CD4-positive, alpha-beta T cell (primary cell): ENCODE measurements at regions not wholly inside any gene's neighbourhood (a gene's known extent, or its start where the extent isn't known, plus 50 kb on each side); places are given as distances from the start of the nearest gene placed in this dataset.

ENCODE experiments used
- ATAC-seq: fragments of 200-7000 bp; cut with Tn5 transposase; one replicate; pipeline ENCODE4 v1.10.0; 2022; ENCODE audit warnings: mild to moderate bottlenecking; ENCODE audit not compliant: poor library complexity
- CTCF ChIA-PET: fragments of 350-600 bp; sonication (Branson Sonifier 250); formaldehyde crosslinking; loops from one replicate; lab custom pipeline; 2021; ENCODE audit warnings: antibody characterized with exemption, inconsistent platforms; lab: Charles Lee
- POLR2A ChIA-PET: fragments of 350-600 bp; sonication (Branson Sonifier 250); formaldehyde crosslinking; loops from one replicate; lab custom pipeline; 2021; ENCODE audit warnings: antibody characterized with exemption, inconsistent platforms; lab: Charles Lee
- DNase-seq, 14 experiments: peaks; one replicate each; pipeline ENCODE4 v3.0.0-alpha.2; 2013 to 2020; ENCODE audit warnings: mixed read lengths in 2 of 14
- H3K27ac ChIP-seq, 2 donors: one replicate each; pipeline versions ENCODE4 v1.5.1 to v1.7.0; 2013; ENCODE audit warnings: low read length in 2 of 2, low read depth in 1 of 2, mild to moderate bottlenecking in 1 of 2
- H3K27me3 ChIP-seq, 2 experiments: 1 replicate in 1 of 2; 2 replicates in 1 of 2; pipeline versions ENCODE4 v1.6.1 to v1.7.0; 2013; ENCODE audit warnings: low read length in 2 of 2, control low read depth in 1 of 2, mild to moderate bottlenecking in 1 of 2, moderate library complexity in 1 of 2; ENCODE audit not compliant: insufficient read depth in 2 of 2, control insufficient read depth in 1 of 2
- H3K36me3 ChIP-seq: one replicate; pipeline ENCODE4 v1.6.1; 2013; ENCODE audit warnings: low read length, control low read depth; ENCODE audit not compliant: insufficient read depth
- H3K4me1 ChIP-seq: one replicate; pipeline ENCODE4 v1.6.1; 2013; ENCODE audit warnings: low read length, control low read depth; ENCODE audit not compliant: insufficient read depth
- H3K4me3 ChIP-seq: one replicate; pipeline ENCODE4 v1.5.1; 2013; ENCODE audit warnings: mild to moderate bottlenecking, low read length, moderate library complexity
- H3K9me3 ChIP-seq, 2 experiments: 1 replicate in 1 of 2; 2 replicates in 1 of 2; pipeline versions ENCODE4 v1.6.1 to v1.7.0; 2013; ENCODE audit warnings: low read length in 2 of 2, mild to moderate bottlenecking in 2 of 2, control low read depth in 1 of 2, moderate library complexity in 1 of 2; ENCODE audit not compliant: control insufficient read depth in 1 of 2, insufficient read depth in 1 of 2
- H3K27ac Mint-ChIP-seq: one replicate; pipeline ENCODE4 v1.8.0; 2020; ENCODE audit warnings: mixed read lengths
- H3K27me3 Mint-ChIP-seq: one replicate; pipeline ENCODE4 v1.8.0; 2021; ENCODE audit warnings: mixed read lengths
- H3K36me3 Mint-ChIP-seq: one replicate; pipeline ENCODE4 v1.8.0; 2021; ENCODE audit warnings: low read depth, mixed read lengths
- H3K4me1 Mint-ChIP-seq: one replicate; pipeline ENCODE4 v1.8.0; 2021; ENCODE audit warnings: low read depth, mixed read lengths
- H3K4me3 Mint-ChIP-seq: one replicate; pipeline ENCODE4 v1.8.0; 2020; ENCODE audit warnings: mild to moderate bottlenecking, mixed read lengths
- H3K9me3 Mint-ChIP-seq: one replicate; pipeline ENCODE4 v1.8.0; 2020; ENCODE audit warnings: mixed read lengths
- intact Hi-C, 2 experiments: fragments of 100-400 bp; cut with DNase I in 1 of 2; cut with micrococcal nuclease in 1 of 2; formaldehyde crosslinking; loops; one replicate each; pipeline versions ENCODE4 v1.15.1 to v1.9.0; 2023 to 2025; cut with DNase I, micrococcal nuclease
- TF ChIP-seq, protein P1 (sequence below): fragments of 200-600 bp; IDR thresholded peaks from one replicate; pipeline ENCODE4 v1.8.0; 2022; ENCODE audit warnings: antibody characterized with exemption, mild to moderate bottlenecking

DNA sequence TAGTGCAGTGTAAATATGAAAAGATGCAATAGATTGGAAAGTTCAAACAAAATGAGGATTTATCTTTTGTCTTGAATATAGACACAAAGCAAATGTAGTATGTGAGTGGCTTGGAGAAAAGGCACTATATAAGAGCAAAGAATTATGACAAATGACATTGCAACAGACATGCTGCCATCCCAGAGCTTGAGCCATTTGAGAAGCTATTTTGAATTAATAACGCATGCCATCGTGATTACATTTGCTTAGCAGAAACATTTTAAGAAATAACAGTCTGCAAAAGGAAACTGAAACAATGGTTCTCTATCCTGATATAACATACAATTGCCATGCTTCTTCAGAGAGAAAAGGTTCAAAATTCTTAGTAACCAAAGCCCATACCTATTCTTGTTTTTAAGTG lies 677.1 kb downstream of the ZEB2 start:
- no peaks in the 10 kb centered on the region for H3K9me3 ChIP-seq
- no peak overlapping the region for H3K27ac ChIP-seq
- H3K27me3 ChIP-seq, result no peaks in the 10 kb centered on the region
- no peaks in the 10 kb centered on the region for H3K4me1 Mint-ChIP-seq
- no peaks in the 10 kb centered on the region for H3K36me3 ChIP-seq
- H3K27me3 Mint-ChIP-seq, result peaks cover 46% of the 10 kb centered on the region
- H3K4me3 Mint-ChIP-seq, result no peak overlapping the region
- no peak overlapping the region for H3K27ac Mint-ChIP-seq
- H3K4me3 ChIP-seq, result no peak overlapping the region
- POLR2A ChIA-PET, result no interaction called here
- H3K36me3 Mint-ChIP-seq, result no peaks in the 10 kb centered on the region
- no peaks in the 10 kb centered on the region for H3K9me3 Mint-ChIP-seq
- intact Hi-C loops, result no loop called here
- TF ChIP-seq, protein P1, sequence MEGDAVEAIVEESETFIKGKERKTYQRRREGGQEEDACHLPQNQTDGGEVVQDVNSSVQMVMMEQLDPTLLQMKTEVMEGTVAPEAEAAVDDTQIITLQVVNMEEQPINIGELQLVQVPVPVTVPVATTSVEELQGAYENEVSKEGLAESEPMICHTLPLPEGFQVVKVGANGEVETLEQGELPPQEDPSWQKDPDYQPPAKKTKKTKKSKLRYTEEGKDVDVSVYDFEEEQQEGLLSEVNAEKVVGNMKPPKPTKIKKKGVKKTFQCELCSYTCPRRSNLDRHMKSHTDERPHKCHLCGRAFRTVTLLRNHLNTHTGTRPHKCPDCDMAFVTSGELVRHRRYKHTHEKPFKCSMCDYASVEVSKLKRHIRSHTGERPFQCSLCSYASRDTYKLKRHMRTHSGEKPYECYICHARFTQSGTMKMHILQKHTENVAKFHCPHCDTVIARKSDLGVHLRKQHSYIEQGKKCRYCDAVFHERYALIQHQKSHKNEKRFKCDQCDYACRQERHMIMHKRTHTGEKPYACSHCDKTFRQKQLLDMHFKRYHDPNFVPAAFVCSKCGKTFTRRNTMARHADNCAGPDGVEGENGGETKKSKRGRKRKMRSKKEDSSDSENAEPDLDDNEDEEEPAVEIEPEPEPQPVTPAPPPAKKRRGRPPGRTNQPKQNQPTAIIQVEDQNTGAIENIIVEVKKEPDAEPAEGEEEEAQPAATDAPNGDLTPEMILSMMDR, result no peak
- DNase-seq, result no peak
- ATAC-seq, result no peak
- CTCF ChIA-PET, result no interaction called here
- no peaks in the 10 kb centered on the region for H3K4me1 ChIP-seq

GRCh38 chr2:143841935-143842334 lies 678.0 kb downstream of the ZEB2 start:
- Histone ChIP-seq H3K27me3 (no peaks in the 10 kb centered on the region), H3K36me3 (no peaks in the 10 kb centered on the region), H3K4me3 (no peak overlapping the region), H3K4me1 (no peaks in the 10 kb centered on the region), H3K27ac (no peak overlapping the region), H3K9me3 (no peaks in the 10 kb centered on the region)
- ChIA-PET POLR2A (no interaction called here), CTCF (no interaction called here)
- Mint-ChIP-seq H3K9me3 (no peaks in the 10 kb centered on the region), H3K36me3 (no peaks in the 10 kb centered on the region), H3K4me3 (no peak overlapping the region), H3K27ac (no peak overlapping the region), H3K27me3 (peaks cover 43% of the 10 kb centered on the region), H3K4me1 (no peaks in the 10 kb centered on the region)
- DNase-seq, result no peak
- ATAC-seq, result no peak
- TF ChIP-seq, protein P1, result no peak
- intact Hi-C loops, result no loop called here

GRCh38 chr2:143840601-143841000 lies 679.3 kb downstream of the ZEB2 start:
- DNase-seq (no peak), ATAC-seq (no peak)
- H3K27me3 Mint-ChIP-seq, result peaks cover 31% of the 10 kb centered on the region
- ChIA-PET POLR2A (no interaction called here), CTCF (no interaction called here)
- no peaks in the 10 kb centered on the region for H3K36me3 ChIP-seq
- no peaks in the 10 kb centered on the region for H3K27me3 ChIP-seq
- H3K4me3 Mint-ChIP-seq, result no peak overlapping the region
- no peaks in the 10 kb centered on the region for H3K9me3 ChIP-seq
- no peaks in the 10 kb centered on the region for H3K4me1 Mint-ChIP-seq
- no peaks in the 10 kb centered on the region for H3K9me3 Mint-ChIP-seq
- no peak overlapping the region for H3K27ac ChIP-seq
- no peaks in the 10 kb centered on the region for H3K36me3 Mint-ChIP-seq
- no peak overlapping the region for H3K4me3 ChIP-seq
- H3K4me1 ChIP-seq, result no peaks in the 10 kb centered on the region
- H3K27ac Mint-ChIP-seq, result no peak overlapping the region
- intact Hi-C loops, result no loop called here
- TF ChIP-seq, protein P1, result no peak
